A549 (cell line): ENCODE measurements at regions not wholly inside any gene's neighbourhood (a gene's known extent, or its start where the extent isn't known, plus 50 kb on each side); places are given as distances from the start of the nearest gene placed in this dataset.

ENCODE experiments used
- ATAC-seq, 2 experiments: fragments of 200-7000 bp in 1 of 2; fragments of >200 bp in 1 of 2; cut with Nextera tagmentation in 1 of 2; cut with Tn5 transposase in 1 of 2; 3 replicates each; pipeline versions ENCODE4 v1.8.0 to v1.9.1; 2018 to 2020; ENCODE audit warnings: mild to moderate bottlenecking in 1 of 2, moderate library complexity in 1 of 2
- CTCF ChIA-PET: fragments of 300-600 bp; sonication (Branson Sonifier 250); formaldehyde crosslinking; extraction: SDS; loops from one replicate; lab custom pipeline; 2021; ENCODE audit warnings: antibody characterized with exemption, inconsistent platforms; lab: Yijun Ruan, JAX
- POLR2A ChIA-PET: fragments of 350-600 bp; formaldehyde crosslinking; extraction: SDS; loops from one replicate; lab custom pipeline; 2021; ENCODE audit warnings: antibody characterized with exemption, inconsistent platforms; lab: Yijun Ruan, JAX
- DNase-seq, 2 experiments: peaks; one replicate each; pipeline versions ENCODE4 v3.0.0 to v3.0.0-alpha.2; 2011 to 2016; ENCODE audit warnings: low read depth in 1 of 2, low spot score in 1 of 2
- FAIRE-seq: peaks from 2 replicates; lab custom pipeline; 2011; peaks lifted over from hg19 to GRCh38; lab: Jason Lieb, UNC
- H3K27ac ChIP-seq, 2 experiments: fragments of >200 bp; sonication (Bioruptor Twin); formaldehyde crosslinking; 3 replicates each; pipeline ENCODE4 v1.5.1; 2016 to 2017
- H3K4me1 ChIP-seq: fragments of >200 bp; sonication (Bioruptor Twin); formaldehyde crosslinking; 3 replicates; pipeline ENCODE4 v1.6.1; 2016
- H3K4me2 ChIP-seq: fragments of >200 bp; sonication (Bioruptor Twin); formaldehyde crosslinking; 3 replicates; pipeline ENCODE4 v1.6.1; 2016
- H3K4me3 ChIP-seq: fragments of >200 bp; sonication (Bioruptor Twin); formaldehyde crosslinking; 3 replicates; pipeline ENCODE4 v1.5.1; 2016
- H3K9me3 ChIP-seq: fragments of >200 bp; sonication (Bioruptor Twin); formaldehyde crosslinking; 3 replicates; pipeline ENCODE4 v1.6.1; 2016
- BHLHE40 ChIP-seq: IDR thresholded peaks from 2 replicates; pipeline ENCODE4 v1.6.1; 2012; ENCODE audit warnings: low read depth, low read length, inconsistent platforms
- CEBPB ChIP-seq, 2 experiments: fragments of >200 bp in 1 of 2; sonication (Bioruptor Twin) in 1 of 2; formaldehyde crosslinking in 1 of 2; IDR thresholded peaks; 2 replicates each; pipeline ENCODE4 v1.6.1; 2012 to 2016
- CHD4 ChIP-seq: fragments of 200-600 bp; sonication (generic); IDR thresholded peaks from 2 replicates; pipeline ENCODE4 v1.6.1; 2016; ENCODE audit warnings: antibody characterized with exemption, mild to moderate bottlenecking, borderline replicate concordance
- FOSB ChIP-seq: fragments of 250-450 bp; sonication (Bioruptor Pico); IDR thresholded peaks from 2 replicates; pipeline ENCODE4 v1.5.0; 2020; ENCODE audit warnings: mild to moderate bottlenecking, moderate library complexity
- HEYL ChIP-seq: fragments of 250-450 bp; sonication (Bioruptor Pico); IDR thresholded peaks from 2 replicates; pipeline ENCODE4 v1.8.0; 2021; ENCODE audit warnings: mild to moderate bottlenecking, moderate library complexity
- HOXA7 ChIP-seq: fragments of 250-450 bp; sonication (Bioruptor Pico); IDR thresholded peaks from 2 replicates; pipeline ENCODE4 v1.5.0; 2020; ENCODE audit warnings: mild to moderate bottlenecking, moderate library complexity
- KDM1A ChIP-seq: fragments of 200-600 bp; sonication (generic); IDR thresholded peaks from 2 replicates; pipeline ENCODE4 v1.6.1; 2016; ENCODE audit warnings: low read depth, mild to moderate bottlenecking
- MAZ ChIP-seq: fragments of 150-350 bp; IDR thresholded peaks from 2 replicates; pipeline ENCODE4 v1.6.1; 2014; ENCODE audit warnings: antibody characterized with exemption, low read depth, low read length, borderline replicate concordance
- NFE2L2 ChIP-seq: fragments of 150-350 bp; conservative IDR thresholded peaks from 2 replicates; pipeline ENCODE4 v1.6.1; 2014; ENCODE audit warnings: low read length
- POLR2A ChIP-seq: IDR thresholded peaks from 2 replicates; pipeline ENCODE4 v1.6.1; 2012; ENCODE audit warnings: mild to moderate bottlenecking, low read length
- RARB ChIP-seq: fragments of 250-450 bp; sonication (Bioruptor Pico); IDR thresholded peaks from 2 replicates; pipeline ENCODE4 v1.8.0; 2021; ENCODE audit warnings: mild to moderate bottlenecking, moderate library complexity
- RNF2 ChIP-seq: fragments of 200-600 bp; sonication (generic); IDR thresholded peaks from 2 replicates; pipeline ENCODE4 v1.6.1; 2016; ENCODE audit warnings: low read depth, mild to moderate bottlenecking, antibody characterized with exemption, moderate library complexity, borderline replicate concordance
- SREBF2 ChIP-seq: fragments of 450-650 bp; IDR thresholded peaks from 2 replicates; pipeline ENCODE4 v1.6.1; 2014; ENCODE audit warnings: mild to moderate bottlenecking, moderate library complexity
- TFCP2L1 ChIP-seq: fragments of 250-450 bp; sonication (Bioruptor Pico); IDR thresholded peaks from 2 replicates; pipeline ENCODE4 v1.5.0; 2021; ENCODE audit warnings: mild to moderate bottlenecking
- TP53 ChIP-seq: fragments of 250-450 bp; sonication (Bioruptor Pico); IDR thresholded peaks from 2 replicates; pipeline ENCODE4 v1.5.0; 2021; ENCODE audit warnings: mild to moderate bottlenecking, moderate library complexity
- WGBS: methylation state at CpG from one replicate; pipeline ENCODE4 v1.1.6; 2017; ENCODE audit errors: missing lambda C conversion rate; 5-methylcytosine and 5-hydroxymethylcytosine counted together
- TF ChIP-seq, protein P1 (sequence below): IDR thresholded peaks from 2 replicates; pipeline ENCODE4 v1.6.1; 2012; ENCODE audit warnings: low read depth, borderline replicate concordance
- TF ChIP-seq, protein P2 (sequence below): IDR thresholded peaks from 2 replicates; pipeline ENCODE4 v1.6.1; 2012
- TF ChIP-seq, protein P3 (sequence below): fragments of 250-450 bp; sonication (Bioruptor Pico); IDR thresholded peaks from 2 replicates; pipeline ENCODE4 v1.5.0; 2021; ENCODE audit warnings: mild to moderate bottlenecking, moderate library complexity, borderline replicate concordance
- TF ChIP-seq, protein P4 (sequence below): fragments of 200-600 bp; sonication (generic); IDR thresholded peaks from 2 replicates; pipeline ENCODE4 v1.6.1; 2016; ENCODE audit warnings: antibody characterized with exemption, mild to moderate bottlenecking, moderate library complexity
- TF ChIP-seq, protein P5 (sequence below): fragments of >200 bp; sonication (Bioruptor Twin); formaldehyde crosslinking; IDR thresholded peaks from 3 replicates; pipeline ENCODE4 v1.5.1; 2016
- TF ChIP-seq, protein P6 (sequence below): fragments of >200 bp; sonication (Bioruptor Twin); formaldehyde crosslinking; IDR thresholded peaks from 3 replicates; pipeline ENCODE4 v1.6.1; 2016
- TF ChIP-seq, protein P7 (sequence below): fragments of >200 bp; sonication (Bioruptor Twin); formaldehyde crosslinking; IDR thresholded peaks from 2 replicates; pipeline ENCODE4 v1.6.1; 2016

DNA sequence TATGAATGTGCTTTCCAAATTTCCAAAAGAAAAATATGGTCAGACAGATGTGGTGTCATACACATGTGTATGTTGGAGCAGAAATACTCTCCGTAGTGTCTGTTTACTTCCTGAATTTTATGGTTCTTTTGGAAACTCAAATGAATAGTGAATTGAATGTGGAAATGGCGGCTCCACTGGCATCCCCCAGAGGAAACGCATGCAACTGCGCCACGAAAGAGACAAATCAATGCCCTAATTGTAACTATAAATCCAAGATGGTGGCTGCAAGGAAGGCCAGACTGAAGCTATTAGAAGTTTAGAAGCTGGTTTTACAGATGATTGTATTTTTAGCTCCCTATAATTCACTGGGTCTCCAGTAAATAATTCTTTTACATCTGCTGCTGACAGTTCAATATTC is 246.7 kb downstream of the FGFR2 start:
- no peak for FAIRE-seq
- Histone ChIP-seq H3K27ac (no peak overlapping the region), H3K4me3 (no peak overlapping the region), H3K4me1 (no peaks in the 10 kb centered on the region)
- CTCF ChIA-PET = no interaction called here
- ATAC-seq = no peak
- TF ChIP-seq FOSB (no peak), HEYL (CRISPR knock-in tag) (no peak), BHLHE40 (no peak), MAZ (no peak), RNF2 (no peak), POLR2A (no peak), RARB (CRISPR knock-in tag) (no peak), CEBPB (IDR thresholded peaks at IDR 0.05) (no peak), NFE2L2 (no peak), HOXA7 (no peak), TFCP2L1 (CRISPR knock-in tag) (no peak), SREBF2 (no peak), KDM1A (no peak), CHD4 (no peak)
- TF ChIP-seq, protein P1, sequence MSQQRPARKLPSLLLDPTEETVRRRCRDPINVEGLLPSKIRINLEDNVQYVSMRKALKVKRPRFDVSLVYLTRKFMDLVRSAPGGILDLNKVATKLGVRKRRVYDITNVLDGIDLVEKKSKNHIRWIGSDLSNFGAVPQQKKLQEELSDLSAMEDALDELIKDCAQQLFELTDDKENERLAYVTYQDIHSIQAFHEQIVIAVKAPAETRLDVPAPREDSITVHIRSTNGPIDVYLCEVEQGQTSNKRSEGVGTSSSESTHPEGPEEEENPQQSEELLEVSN = no peak
- TF ChIP-seq, protein P2, sequence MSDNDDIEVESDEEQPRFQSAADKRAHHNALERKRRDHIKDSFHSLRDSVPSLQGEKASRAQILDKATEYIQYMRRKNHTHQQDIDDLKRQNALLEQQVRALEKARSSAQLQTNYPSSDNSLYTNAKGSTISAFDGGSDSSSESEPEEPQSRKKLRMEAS = no peak
- TF ChIP-seq, protein P3, sequence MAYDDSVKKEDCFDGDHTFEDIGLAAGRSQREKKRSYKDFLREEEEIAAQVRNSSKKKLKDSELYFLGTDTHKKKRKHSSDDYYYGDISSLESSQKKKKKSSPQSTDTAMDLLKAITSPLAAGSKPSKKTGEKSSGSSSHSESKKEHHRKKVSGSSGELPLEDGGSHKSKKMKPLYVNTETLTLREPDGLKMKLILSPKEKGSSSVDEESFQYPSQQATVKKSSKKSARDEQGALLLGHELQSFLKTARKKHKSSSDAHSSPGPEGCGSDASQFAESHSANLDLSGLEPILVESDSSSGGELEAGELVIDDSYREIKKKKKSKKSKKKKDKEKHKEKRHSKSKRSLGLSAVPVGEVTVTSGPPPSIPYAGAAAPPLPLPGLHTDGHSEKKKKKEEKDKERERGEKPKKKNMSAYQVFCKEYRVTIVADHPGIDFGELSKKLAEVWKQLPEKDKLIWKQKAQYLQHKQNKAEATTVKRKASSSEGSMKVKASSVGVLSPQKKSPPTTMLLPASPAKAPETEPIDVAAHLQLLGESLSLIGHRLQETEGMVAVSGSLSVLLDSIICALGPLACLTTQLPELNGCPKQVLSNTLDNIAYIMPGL = no peak
- TF ChIP-seq, protein P4, sequence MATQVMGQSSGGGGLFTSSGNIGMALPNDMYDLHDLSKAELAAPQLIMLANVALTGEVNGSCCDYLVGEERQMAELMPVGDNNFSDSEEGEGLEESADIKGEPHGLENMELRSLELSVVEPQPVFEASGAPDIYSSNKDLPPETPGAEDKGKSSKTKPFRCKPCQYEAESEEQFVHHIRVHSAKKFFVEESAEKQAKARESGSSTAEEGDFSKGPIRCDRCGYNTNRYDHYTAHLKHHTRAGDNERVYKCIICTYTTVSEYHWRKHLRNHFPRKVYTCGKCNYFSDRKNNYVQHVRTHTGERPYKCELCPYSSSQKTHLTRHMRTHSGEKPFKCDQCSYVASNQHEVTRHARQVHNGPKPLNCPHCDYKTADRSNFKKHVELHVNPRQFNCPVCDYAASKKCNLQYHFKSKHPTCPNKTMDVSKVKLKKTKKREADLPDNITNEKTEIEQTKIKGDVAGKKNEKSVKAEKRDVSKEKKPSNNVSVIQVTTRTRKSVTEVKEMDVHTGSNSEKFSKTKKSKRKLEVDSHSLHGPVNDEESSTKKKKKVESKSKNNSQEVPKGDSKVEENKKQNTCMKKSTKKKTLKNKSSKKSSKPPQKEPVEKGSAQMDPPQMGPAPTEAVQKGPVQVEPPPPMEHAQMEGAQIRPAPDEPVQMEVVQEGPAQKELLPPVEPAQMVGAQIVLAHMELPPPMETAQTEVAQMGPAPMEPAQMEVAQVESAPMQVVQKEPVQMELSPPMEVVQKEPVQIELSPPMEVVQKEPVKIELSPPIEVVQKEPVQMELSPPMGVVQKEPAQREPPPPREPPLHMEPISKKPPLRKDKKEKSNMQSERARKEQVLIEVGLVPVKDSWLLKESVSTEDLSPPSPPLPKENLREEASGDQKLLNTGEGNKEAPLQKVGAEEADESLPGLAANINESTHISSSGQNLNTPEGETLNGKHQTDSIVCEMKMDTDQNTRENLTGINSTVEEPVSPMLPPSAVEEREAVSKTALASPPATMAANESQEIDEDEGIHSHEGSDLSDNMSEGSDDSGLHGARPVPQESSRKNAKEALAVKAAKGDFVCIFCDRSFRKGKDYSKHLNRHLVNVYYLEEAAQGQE = no peak
- TF ChIP-seq, protein P5, sequence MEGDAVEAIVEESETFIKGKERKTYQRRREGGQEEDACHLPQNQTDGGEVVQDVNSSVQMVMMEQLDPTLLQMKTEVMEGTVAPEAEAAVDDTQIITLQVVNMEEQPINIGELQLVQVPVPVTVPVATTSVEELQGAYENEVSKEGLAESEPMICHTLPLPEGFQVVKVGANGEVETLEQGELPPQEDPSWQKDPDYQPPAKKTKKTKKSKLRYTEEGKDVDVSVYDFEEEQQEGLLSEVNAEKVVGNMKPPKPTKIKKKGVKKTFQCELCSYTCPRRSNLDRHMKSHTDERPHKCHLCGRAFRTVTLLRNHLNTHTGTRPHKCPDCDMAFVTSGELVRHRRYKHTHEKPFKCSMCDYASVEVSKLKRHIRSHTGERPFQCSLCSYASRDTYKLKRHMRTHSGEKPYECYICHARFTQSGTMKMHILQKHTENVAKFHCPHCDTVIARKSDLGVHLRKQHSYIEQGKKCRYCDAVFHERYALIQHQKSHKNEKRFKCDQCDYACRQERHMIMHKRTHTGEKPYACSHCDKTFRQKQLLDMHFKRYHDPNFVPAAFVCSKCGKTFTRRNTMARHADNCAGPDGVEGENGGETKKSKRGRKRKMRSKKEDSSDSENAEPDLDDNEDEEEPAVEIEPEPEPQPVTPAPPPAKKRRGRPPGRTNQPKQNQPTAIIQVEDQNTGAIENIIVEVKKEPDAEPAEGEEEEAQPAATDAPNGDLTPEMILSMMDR = no peak
- TF ChIP-seq, all 56 proteins: peak for 0
- Histone ChIP-seq H3K9me3 (no peaks in the 10 kb centered on the region; the same call in 2 of the 3 replicates), H3K4me2 (no peak overlapping the region)
- POLR2A ChIA-PET = no interaction called here
- WGBS = 49% methylated on average over 5 of the region's 5 CpGs
- DNase-seq = no peak

DNA sequence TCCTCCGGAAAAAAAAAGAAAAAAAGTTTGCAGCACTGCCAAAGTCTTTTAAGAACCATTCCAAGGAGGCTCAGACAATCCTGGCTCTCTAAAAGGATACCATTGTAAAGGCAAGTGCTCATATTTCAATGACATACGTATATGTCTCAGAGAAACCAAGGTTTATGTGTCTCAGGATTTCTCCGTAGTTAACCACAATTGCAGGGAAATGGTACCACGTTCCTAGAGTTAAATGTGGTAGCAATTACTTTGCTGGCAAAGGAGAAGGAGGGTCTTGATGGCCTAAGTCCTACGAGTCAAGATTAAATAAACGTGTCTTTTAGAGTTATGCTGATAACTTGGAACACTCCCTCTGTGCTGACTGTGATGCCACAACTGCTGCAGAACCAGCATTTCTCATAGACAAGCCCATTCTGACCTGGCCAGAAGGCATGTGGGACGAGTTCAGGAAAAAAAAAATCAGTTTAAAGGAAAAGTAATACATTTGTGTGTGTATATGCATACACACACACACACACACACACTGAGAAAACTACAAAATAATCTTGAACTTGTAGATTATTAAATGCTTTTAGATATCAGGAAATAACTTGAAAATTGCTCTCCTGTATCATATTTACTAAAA is 245.9 kb downstream of the FGFR2 start:
- H3K9me3 ChIP-seq = no peaks in the 10 kb centered on the region; the same call in 2 of the 3 replicates
- TF ChIP-seq, protein P6, sequence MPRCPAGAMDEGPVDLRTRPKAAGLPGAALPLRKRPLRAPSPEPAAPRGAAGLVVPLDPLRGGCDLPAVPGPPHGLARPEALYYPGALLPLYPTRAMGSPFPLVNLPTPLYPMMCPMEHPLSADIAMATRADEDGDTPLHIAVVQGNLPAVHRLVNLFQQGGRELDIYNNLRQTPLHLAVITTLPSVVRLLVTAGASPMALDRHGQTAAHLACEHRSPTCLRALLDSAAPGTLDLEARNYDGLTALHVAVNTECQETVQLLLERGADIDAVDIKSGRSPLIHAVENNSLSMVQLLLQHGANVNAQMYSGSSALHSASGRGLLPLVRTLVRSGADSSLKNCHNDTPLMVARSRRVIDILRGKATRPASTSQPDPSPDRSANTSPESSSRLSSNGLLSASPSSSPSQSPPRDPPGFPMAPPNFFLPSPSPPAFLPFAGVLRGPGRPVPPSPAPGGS = no peak
- TF ChIP-seq, protein P7, sequence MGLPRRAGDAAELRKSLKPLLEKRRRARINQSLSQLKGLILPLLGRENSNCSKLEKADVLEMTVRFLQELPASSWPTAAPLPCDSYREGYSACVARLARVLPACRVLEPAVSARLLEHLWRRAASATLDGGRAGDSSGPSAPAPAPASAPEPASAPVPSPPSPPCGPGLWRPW = no peak
- TF ChIP-seq TP53 (CRISPR knock-in tag) = no peak
- no peak overlapping the region for H3K4me3 ChIP-seq
- no peaks in the 10 kb centered on the region for H3K4me1 ChIP-seq
- no peak for DNase-seq
- 9% methylated on average over 7 of the region's 7 CpGs for WGBS
- no peak overlapping the region for H3K4me2 ChIP-seq
- CTCF ChIA-PET = no interaction called here
- POLR2A ChIA-PET = no interaction called here
- no peak for FAIRE-seq
- no peak for ATAC-seq
- H3K27ac ChIP-seq = no peak overlapping the region
